Endothelial cell of umbilical vein (primary cell): ENCODE measurements at regions not wholly inside any gene's neighbourhood (a gene's known extent, or its start where the extent isn't known, plus 50 kb on each side); places are given as distances from the start of the nearest gene placed in this dataset.

Experiments
- BruUV-seq: library from RNA; stranded (reverse); fragments of 400-500 nt; replicated peaks from 2 replicates; lab custom pipeline; 2021; lab: Mats Ljungman, UMichigan
- CTCF ChIA-PET: fragments of 300-600, 350-600 bp; sonication (Branson Sonifier 250); formaldehyde crosslinking; loops from one replicate; lab custom pipeline; 2021; ENCODE audit warnings: antibody characterized with exemption, inconsistent platforms; lab: Charles Lee
- POLR2A ChIA-PET: fragments of 300-600, 350-600 bp; sonication (Branson Sonifier 250); formaldehyde crosslinking; loops from one replicate; lab custom pipeline; 2021; ENCODE audit warnings: antibody characterized with exemption, inconsistent platforms; lab: Charles Lee
- DNase-seq: peaks from one replicate; pipeline ENCODE4 v3.0.0-alpha.2; 2011; ENCODE audit warnings: low read depth, low spot score
- FAIRE-seq: peaks from 2 replicates; lab custom pipeline; 2011; peaks lifted over from hg19 to GRCh38; lab: Jason Lieb, UNC
- H2AFZ ChIP-seq: 2 replicates; pipeline ENCODE4 v1.6.0; 2012; ENCODE audit warnings: low read depth, low read length, control low read depth, inconsistent platforms
- H3K27ac ChIP-seq: 2 replicates; pipeline ENCODE4 v1.5.1; 2011; ENCODE audit warnings: low read depth, mild to moderate bottlenecking, control low read depth, low read length, moderate library complexity; ENCODE audit not compliant: insufficient read depth
- H3K27me3 ChIP-seq, 2 experiments: 2 replicates each; pipeline versions ENCODE4 v1.6.0 to v1.6.1; 2011; ENCODE audit warnings: low read length in 2 of 2, mixed read lengths in 1 of 2; ENCODE audit not compliant: control insufficient read depth in 2 of 2, insufficient read depth in 2 of 2
- H3K36me3 ChIP-seq, 2 experiments: 2 replicates in 1 of 2; 3 replicates in 1 of 2; pipeline ENCODE4 v1.5.1; 2011; ENCODE audit warnings: low read length in 2 of 2, mild to moderate bottlenecking in 1 of 2, moderate library complexity in 1 of 2; ENCODE audit not compliant: control insufficient read depth in 2 of 2, insufficient read depth in 2 of 2; ENCODE audit errors: extremely low read depth in 1 of 2
- H3K4me1 ChIP-seq: 3 replicates; pipeline ENCODE4 v1.5.1; 2011; ENCODE audit warnings: mild to moderate bottlenecking, low read length; ENCODE audit not compliant: control insufficient read depth, insufficient read depth; ENCODE audit errors: extremely low read depth
- H3K4me2 ChIP-seq: 2 replicates; pipeline ENCODE4 v1.6.1; 2011; ENCODE audit warnings: low read length, control low read depth, mixed read lengths; ENCODE audit not compliant: insufficient read depth
- H3K4me3 ChIP-seq, 3 experiments: fragments of 200-600 bp in 1 of 3; sonication (generic), shearing (Covaris generic) in 1 of 3; replicated peaks in 1 of 3; 2 replicates each; pipeline ENCODE4 v1.5.1; 2011 to 2016; ENCODE audit warnings: control low read depth in 3 of 3, low read length in 3 of 3, mild to moderate bottlenecking in 2 of 3, inconsistent platforms in 1 of 3, low read depth in 1 of 3, moderate library complexity in 1 of 3; ENCODE audit not compliant: insufficient read depth in 1 of 3
- H3K79me2 ChIP-seq: 2 replicates; pipeline ENCODE4 v1.6.0; 2012; ENCODE audit warnings: low read length, inconsistent platforms; ENCODE audit not compliant: control insufficient read depth, insufficient read depth
- H3K9ac ChIP-seq: replicated peaks from 2 replicates; pipeline ENCODE3; 2011; ENCODE audit warnings: low read length, control low read depth; ENCODE audit not compliant: insufficient read depth; ENCODE audit errors: extremely low read depth
- H3K9me1 ChIP-seq: replicated peaks from 3 replicates; pipeline ENCODE4 v1.6.0; 2011; ENCODE audit warnings: mild to moderate bottlenecking, low read length; ENCODE audit not compliant: control insufficient read depth, insufficient read depth; ENCODE audit errors: extremely low read depth
- H3K9me3 ChIP-seq: replicated peaks from 2 replicates; pipeline ENCODE4 v1.5.1; 2012; ENCODE audit warnings: low read length, inconsistent platforms; ENCODE audit not compliant: control insufficient read depth, insufficient read depth
- H4K20me1 ChIP-seq: replicated peaks from 2 replicates; pipeline ENCODE3; 2011; ENCODE audit warnings: mild to moderate bottlenecking, low read length; ENCODE audit not compliant: control insufficient read depth, insufficient read depth; ENCODE audit errors: extremely low read depth
- CTCF ChIP-seq, 2 donors: IDR thresholded peaks; 1 replicate in 1 of 2; 2 replicates in 1 of 2; pipeline ENCODE4 v1.5.1; 2011; ENCODE audit warnings: low read length in 2 of 2, mild to moderate bottlenecking in 2 of 2, moderate library complexity in 2 of 2, control low read depth in 1 of 2, inconsistent platforms in 1 of 2, low read depth in 1 of 2; ENCODE audit not compliant: insufficient read depth in 1 of 2; ENCODE audit errors: extremely low read depth in 1 of 2
- EZH2 ChIP-seq: IDR thresholded peaks from 2 replicates; pipeline ENCODE4 v1.6.1; 2012; ENCODE audit warnings: borderline replicate concordance, low read depth, mild to moderate bottlenecking, moderate library complexity, low read length, inconsistent platforms; ENCODE audit not compliant: severe bottlenecking
- FOS ChIP-seq: IDR thresholded peaks from 2 replicates; pipeline ENCODE4 v1.6.1; 2011; ENCODE audit warnings: mild to moderate bottlenecking, low read length, moderate library complexity, borderline replicate concordance; ENCODE audit not compliant: insufficient read depth
- GATA2 ChIP-seq: IDR thresholded peaks from 2 replicates; pipeline ENCODE4 v1.7.0; 2011; ENCODE audit warnings: low read depth, mild to moderate bottlenecking, moderate library complexity, mixed read lengths, low read length; ENCODE audit not compliant: insufficient read length, insufficient read depth
- JUN ChIP-seq: IDR thresholded peaks from 2 replicates; pipeline ENCODE4 v1.6.1; 2011; ENCODE audit warnings: borderline replicate concordance, low read depth; ENCODE audit not compliant: insufficient read length, insufficient read depth
- MAX ChIP-seq: IDR thresholded peaks from 2 replicates; pipeline ENCODE4 v1.6.1; 2011; ENCODE audit not compliant: insufficient read depth, insufficient read length
- MYC ChIP-seq: IDR thresholded peaks from one replicate; pipeline ENCODE4 v1.6.1; 2011; ENCODE audit warnings: mild to moderate bottlenecking, low read depth, low read length
- POLR2A ChIP-seq: IDR thresholded peaks from 2 replicates; pipeline ENCODE4 v1.6.1; 2012; ENCODE audit warnings: low read depth, mild to moderate bottlenecking, control low read depth, low read length
- POLR2AphosphoS5 ChIP-seq: IDR thresholded peaks from 2 replicates; pipeline ENCODE4 v1.6.1; 2012; ENCODE audit warnings: low read depth, mild to moderate bottlenecking, control low read depth, low read length, moderate library complexity; ENCODE audit not compliant: insufficient read depth
- dilution Hi-C: fragments of 300-500 bp; cut with MboI; formaldehyde crosslinking; loops from one replicate; pipeline ENCODE4 v1.15.0; 2019; ENCODE audit warnings: low sequenced_read_pairs; ENCODE audit not compliant: extremely low pct_ligation_motif_present
- intact Hi-C: fragments of 100-400 bp; cut with micrococcal nuclease; formaldehyde crosslinking; loops from one replicate; pipeline ENCODE4 v1.10.0; 2022

- no peak overlapping the region for H3K4me3 ChIP-seq
- dilution Hi-C loops, result no loop called here
- FAIRE-seq, result no peak
- no peaks in the 10 kb centered on the region for H3K9me1 ChIP-seq
- H3K79me2 ChIP-seq, result no peaks in the 10 kb centered on the region
- H3K27me3 ChIP-seq, result peaks cover 0 to 2% of the 10 kb centered on the region in 2 experiments
- no peak overlapping the region for H3K4me2 ChIP-seq
- H4K20me1 ChIP-seq, result no peaks in the 10 kb centered on the region
- POLR2A ChIA-PET, result no interaction called here
- CTCF ChIA-PET, result interaction anchor here (1.5 kb wide), 1 partner anchor 18 kb away, joined by 3 read pairs; no protein-coding TSS in a partner anchor
- no peaks in the 10 kb centered on the region for H3K9me3 ChIP-seq
- no peaks in the 10 kb centered on the region for H3K4me1 ChIP-seq
- H3K36me3 ChIP-seq, result no peaks in the 10 kb centered on the region
- TF ChIP-seq MAX, result no peak
- TF ChIP-seq MYC, result no peak
- TF ChIP-seq GATA2, result no peak
- no peak for TF ChIP-seq FOS
- no peak for TF ChIP-seq POLR2AphosphoS5
- no peak for TF ChIP-seq EZH2
- TF ChIP-seq POLR2A, result no peak
- no peak for TF ChIP-seq JUN
- no peak for TF ChIP-seq CTCF (IDR thresholded peaks at IDR 0.05; ENCODE audit: extremely low read depth in 1 of 2, insufficient read depth in 1 of 2, low read depth in 1 of 2, low read length in 2 of 2)
- BruUV-seq, result no TSS peak
- H2AFZ ChIP-seq, result no peak overlapping the region
- intact Hi-C loops, result no loop called here
- no peak for DNase-seq
- H3K27ac ChIP-seq, result no peak overlapping the region
- no peak overlapping the region for H3K9ac ChIP-seq
Observed at GRCh38 chr1:208634346-208635140, 390.4 kb upstream of the PLXNA2 start.
